HCT116 (cell line): ENCODE measurements at regions not wholly inside any gene's neighbourhood (a gene's known extent, or its start where the extent isn't known, plus 50 kb on each side); places are given as distances from the start of the nearest gene placed in this dataset.

Experiments used
- EZH2 ChIP-seq: fragments of 200-600 bp; sonication (generic); IDR thresholded peaks from 2 replicates; pipeline ENCODE4 v1.6.1; 2017; ENCODE audit warnings: antibody characterized with exemption, mixed run types
- EZH2phosphoT487 ChIP-seq: fragments of 200-600 bp; IDR thresholded peaks from 2 replicates; pipeline ENCODE4 v1.6.1; 2018; ENCODE audit warnings: antibody characterized with exemption, borderline replicate concordance
- JUND ChIP-seq: IDR thresholded peaks from 2 replicates; pipeline ENCODE4 v1.6.1; 2012
- POLR2A ChIP-seq: IDR thresholded peaks from 2 replicates; pipeline ENCODE4 v1.7.0; 2011; ENCODE audit warnings: borderline replicate concordance; ENCODE audit not compliant: insufficient read depth, insufficient read length; ENCODE audit errors: extremely low read depth
- RAD21 ChIP-seq: IDR thresholded peaks from 2 replicates; pipeline ENCODE4 v1.6.1; 2012; ENCODE audit warnings: low read depth, mild to moderate bottlenecking
- SP1 ChIP-seq: IDR thresholded peaks from 2 replicates; pipeline ENCODE4 v1.6.1; 2012; ENCODE audit warnings: low read depth
- SRF ChIP-seq: IDR thresholded peaks from 2 replicates; pipeline ENCODE4 v1.6.1; 2012; ENCODE audit warnings: low read depth
- TF ChIP-seq, protein P1 (sequence below), 3 experiments: fragments of 200-600 bp in 1 of 3; sonication (generic) in 1 of 3; IDR thresholded peaks in 2 of 3; conservative IDR thresholded peaks in 1 of 3; 2 replicates each; pipeline ENCODE4 v1.5.1; 2012 to 2017; ENCODE audit warnings: low read depth in 2 of 3, low read length in 2 of 3, antibody characterized with exemption in 1 of 3, borderline replicate concordance in 1 of 3, control low read depth in 1 of 3, mild to moderate bottlenecking in 1 of 3, mixed read lengths in 1 of 3, mixed run types in 1 of 3, moderate library complexity in 1 of 3; ENCODE audit not compliant: insufficient read depth in 1 of 3
- TF ChIP-seq, protein P2 (sequence below): IDR thresholded peaks from 2 replicates; pipeline ENCODE4 v1.6.1; 2012
- TF ChIP-seq, protein P3 (sequence below): IDR thresholded peaks from 2 replicates; pipeline ENCODE4 v1.6.1; 2012

DNA sequence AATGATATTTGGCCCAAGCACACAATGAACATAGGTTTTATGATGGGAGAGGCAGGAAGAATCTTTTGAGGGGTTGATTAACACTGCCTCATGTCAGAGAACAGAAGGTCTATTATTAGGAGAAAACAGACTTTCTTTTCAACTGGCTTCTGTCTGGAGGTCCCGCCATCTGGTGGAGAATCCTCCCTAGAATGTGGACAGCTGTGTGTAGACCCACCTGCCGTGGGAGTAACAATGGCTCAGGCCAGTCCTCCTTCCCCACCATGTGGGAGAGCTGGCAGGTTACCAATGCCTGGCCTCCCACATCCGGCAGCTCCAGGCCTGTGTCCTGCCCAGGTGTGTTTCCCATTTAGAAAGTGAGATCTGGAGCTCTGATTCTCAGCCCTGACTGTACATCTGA lies 70.4 kb upstream of the AOAH start:
- TF ChIP-seq, protein P1, sequence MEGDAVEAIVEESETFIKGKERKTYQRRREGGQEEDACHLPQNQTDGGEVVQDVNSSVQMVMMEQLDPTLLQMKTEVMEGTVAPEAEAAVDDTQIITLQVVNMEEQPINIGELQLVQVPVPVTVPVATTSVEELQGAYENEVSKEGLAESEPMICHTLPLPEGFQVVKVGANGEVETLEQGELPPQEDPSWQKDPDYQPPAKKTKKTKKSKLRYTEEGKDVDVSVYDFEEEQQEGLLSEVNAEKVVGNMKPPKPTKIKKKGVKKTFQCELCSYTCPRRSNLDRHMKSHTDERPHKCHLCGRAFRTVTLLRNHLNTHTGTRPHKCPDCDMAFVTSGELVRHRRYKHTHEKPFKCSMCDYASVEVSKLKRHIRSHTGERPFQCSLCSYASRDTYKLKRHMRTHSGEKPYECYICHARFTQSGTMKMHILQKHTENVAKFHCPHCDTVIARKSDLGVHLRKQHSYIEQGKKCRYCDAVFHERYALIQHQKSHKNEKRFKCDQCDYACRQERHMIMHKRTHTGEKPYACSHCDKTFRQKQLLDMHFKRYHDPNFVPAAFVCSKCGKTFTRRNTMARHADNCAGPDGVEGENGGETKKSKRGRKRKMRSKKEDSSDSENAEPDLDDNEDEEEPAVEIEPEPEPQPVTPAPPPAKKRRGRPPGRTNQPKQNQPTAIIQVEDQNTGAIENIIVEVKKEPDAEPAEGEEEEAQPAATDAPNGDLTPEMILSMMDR (IDR thresholded peaks at IDR 0.05 in 2 of 3, conservative IDR thresholded peaks at IDR 0.05 in 1 of 3; ENCODE audit: borderline replicate concordance in 1 of 3, insufficient read depth in 1 of 3, low read depth in 2 of 3, low read length in 2 of 3), result no peak
- TF ChIP-seq, protein P2, sequence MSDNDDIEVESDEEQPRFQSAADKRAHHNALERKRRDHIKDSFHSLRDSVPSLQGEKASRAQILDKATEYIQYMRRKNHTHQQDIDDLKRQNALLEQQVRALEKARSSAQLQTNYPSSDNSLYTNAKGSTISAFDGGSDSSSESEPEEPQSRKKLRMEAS, result no peak
- TF ChIP-seq, protein P3, sequence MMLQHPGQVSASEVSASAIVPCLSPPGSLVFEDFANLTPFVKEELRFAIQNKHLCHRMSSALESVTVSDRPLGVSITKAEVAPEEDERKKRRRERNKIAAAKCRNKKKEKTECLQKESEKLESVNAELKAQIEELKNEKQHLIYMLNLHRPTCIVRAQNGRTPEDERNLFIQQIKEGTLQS, result no peak
- TF ChIP-seq EZH2 (no peak), JUND (no peak), SRF (no peak), EZH2phosphoT487 (no peak), SP1 (no peak), RAD21 (no peak), POLR2A (no peak)
